ENCODE measurements at regions not wholly inside any gene's neighbourhood (a gene's known extent, or its start where the extent isn't known, plus 50 kb on each side); places are given as distances from the start of the nearest gene placed in this dataset.

- Histone ChIP-seq H4K20me1 (ENCODE audit: insufficient read depth, low read depth, low read length) (no peaks in the 10 kb centered on the region), H3K27me3 (ENCODE audit: low read length) (no peaks in the 10 kb centered on the region), H3K9ac (ENCODE audit: low read length) (no peak overlapping the region), H3K27ac (ENCODE audit: low read length) (no peak overlapping the region), H3K36me3 (ENCODE audit: insufficient read depth, low read length) (no peaks in the 10 kb centered on the region), H2AFZ (ENCODE audit: low read length) (no peak overlapping the region), H3K79me2 (ENCODE audit: low read length) (no peaks in the 10 kb centered on the region), H3K9me2 (replicated peaks; ENCODE audit: insufficient read depth, low read length) (no peaks in the 10 kb centered on the region), H3K4me3 (ENCODE audit: low read length) (no peak overlapping the region), H3K9me3 (ENCODE audit: low read length) (no peaks in the 10 kb centered on the region), H3K4me2 (ENCODE audit: low read depth, low read length, poor library complexity, severe bottlenecking) (no peak overlapping the region), H3K4me1 (ENCODE audit: low read length) (no peaks in the 10 kb centered on the region)
- DNase-seq, result no peak
These were observed 441.9 kb upstream of the MDFIC2 start for GRCh38 chr3:70754314-70754713.

- H3K9me2 ChIP-seq (replicated peaks; ENCODE audit: insufficient read depth, low read length), result no peaks in the 10 kb centered on the region
- no peaks in the 10 kb centered on the region for H3K27me3 ChIP-seq (ENCODE audit: low read length)
- no peaks in the 10 kb centered on the region for H3K9me3 ChIP-seq (ENCODE audit: low read length)
- H2AFZ ChIP-seq (ENCODE audit: low read length), result no peak overlapping the region
- no peak overlapping the region for H3K27ac ChIP-seq (ENCODE audit: low read length)
- no peak overlapping the region for H3K4me2 ChIP-seq (ENCODE audit: low read depth, low read length, poor library complexity, severe bottlenecking)
- H3K9ac ChIP-seq (ENCODE audit: low read length), result no peak overlapping the region
- no peak overlapping the region for H3K4me3 ChIP-seq (ENCODE audit: low read length)
- no peaks in the 10 kb centered on the region for H3K36me3 ChIP-seq (ENCODE audit: insufficient read depth, low read length)
- no peaks in the 10 kb centered on the region for H3K4me1 ChIP-seq (ENCODE audit: low read length)
- no peak for DNase-seq
- no peaks in the 10 kb centered on the region for H4K20me1 ChIP-seq (ENCODE audit: insufficient read depth, low read depth, low read length)
- no peaks in the 10 kb centered on the region for H3K79me2 ChIP-seq (ENCODE audit: low read length)
These were observed 441.1 kb upstream of the MDFIC2 start for GRCh38 chr3:70753572-70753971.

- no peak overlapping the region for H3K4me2 ChIP-seq (ENCODE audit: low read depth, low read length, poor library complexity, severe bottlenecking)
- H3K9ac ChIP-seq (ENCODE audit: low read length), result no peak overlapping the region
- no peaks in the 10 kb centered on the region for H3K4me1 ChIP-seq (ENCODE audit: low read length)
- no peak overlapping the region for H2AFZ ChIP-seq (ENCODE audit: low read length)
- no peaks in the 10 kb centered on the region for H3K27me3 ChIP-seq (ENCODE audit: low read length)
- no peaks in the 10 kb centered on the region for H3K36me3 ChIP-seq (ENCODE audit: insufficient read depth, low read length)
- no peaks in the 10 kb centered on the region for H3K9me3 ChIP-seq (ENCODE audit: low read length)
- no peaks in the 10 kb centered on the region for H4K20me1 ChIP-seq (ENCODE audit: insufficient read depth, low read depth, low read length)
- no peak overlapping the region for H3K27ac ChIP-seq (ENCODE audit: low read length)
- DNase-seq, result no peak
- no peak overlapping the region for H3K4me3 ChIP-seq (ENCODE audit: low read length)
- no peaks in the 10 kb centered on the region for H3K9me2 ChIP-seq (replicated peaks; ENCODE audit: insufficient read depth, low read length)
- H3K79me2 ChIP-seq (ENCODE audit: low read length), result no peaks in the 10 kb centered on the region
These were observed 439.6 kb upstream of the MDFIC2 start for GRCh38 chr3:70752051-70752450.

GRCh38 chr3:70749122-70749521 is 436.7 kb upstream of the MDFIC2 start:
- H3K4me3 ChIP-seq (ENCODE audit: low read length), result no peak overlapping the region
- H3K36me3 ChIP-seq (ENCODE audit: insufficient read depth, low read length), result no peaks in the 10 kb centered on the region

GRCh38 chr3:70748593-70748992 is 436.2 kb upstream of the MDFIC2 start:
- H3K4me1 ChIP-seq (ENCODE audit: low read length), result no peaks in the 10 kb centered on the region
- H3K4me3 ChIP-seq (ENCODE audit: low read length), result no peak overlapping the region
- H4K20me1 ChIP-seq (ENCODE audit: insufficient read depth, low read depth, low read length), result no peaks in the 10 kb centered on the region
- no peaks in the 10 kb centered on the region for H3K9me2 ChIP-seq (replicated peaks; ENCODE audit: insufficient read depth, low read length)
- no peaks in the 10 kb centered on the region for H3K36me3 ChIP-seq (ENCODE audit: insufficient read depth, low read length)
- no peak for DNase-seq
- H3K9ac ChIP-seq (ENCODE audit: low read length), result no peak overlapping the region
- no peaks in the 10 kb centered on the region for H3K9me3 ChIP-seq (ENCODE audit: low read length)
- H2AFZ ChIP-seq (ENCODE audit: low read length), result no peak overlapping the region
- H3K79me2 ChIP-seq (ENCODE audit: low read length), result no peaks in the 10 kb centered on the region
- no peaks in the 10 kb centered on the region for H3K27me3 ChIP-seq (ENCODE audit: low read length)
- H3K4me2 ChIP-seq (ENCODE audit: low read depth, low read length, poor library complexity, severe bottlenecking), result no peak overlapping the region
- no peak overlapping the region for H3K27ac ChIP-seq (ENCODE audit: low read length)

More at GRCh38 chr3:70749122-70749521, 436.7 kb upstream of the MDFIC2 start:
- Histone ChIP-seq H3K4me2 (ENCODE audit: low read depth, low read length, poor library complexity, severe bottlenecking) (no peak overlapping the region), H3K9ac (ENCODE audit: low read length) (no peak overlapping the region), H3K9me3 (ENCODE audit: low read length) (no peaks in the 10 kb centered on the region), H3K79me2 (ENCODE audit: low read length) (no peaks in the 10 kb centered on the region), H3K27me3 (ENCODE audit: low read length) (no peaks in the 10 kb centered on the region), H4K20me1 (ENCODE audit: insufficient read depth, low read depth, low read length) (no peaks in the 10 kb centered on the region), H3K4me1 (ENCODE audit: low read length) (no peaks in the 10 kb centered on the region), H3K9me2 (replicated peaks; ENCODE audit: insufficient read depth, low read length) (no peaks in the 10 kb centered on the region), H2AFZ (ENCODE audit: low read length) (no peak overlapping the region), H3K27ac (ENCODE audit: low read length) (no peak overlapping the region)
- DNase-seq, result no peak

GRCh38 chr3:70747847-70748246 is 435.4 kb upstream of the MDFIC2 start:
- Histone ChIP-seq H3K9me2 (replicated peaks; ENCODE audit: insufficient read depth, low read length) (no peaks in the 10 kb centered on the region), H2AFZ (ENCODE audit: low read length) (no peak overlapping the region), H3K27ac (ENCODE audit: low read length) (no peak overlapping the region), H3K4me2 (ENCODE audit: low read depth, low read length, poor library complexity, severe bottlenecking) (no peak overlapping the region), H3K36me3 (ENCODE audit: insufficient read depth, low read length) (no peaks in the 10 kb centered on the region), H3K4me1 (ENCODE audit: low read length) (no peaks in the 10 kb centered on the region), H3K79me2 (ENCODE audit: low read length) (no peaks in the 10 kb centered on the region), H3K27me3 (ENCODE audit: low read length) (no peaks in the 10 kb centered on the region), H4K20me1 (ENCODE audit: insufficient read depth, low read depth, low read length) (no peaks in the 10 kb centered on the region), H3K9me3 (ENCODE audit: low read length) (no peaks in the 10 kb centered on the region), H3K9ac (ENCODE audit: low read length) (no peak overlapping the region), H3K4me3 (ENCODE audit: low read length) (no peak overlapping the region)
- DNase-seq, result no peak

GRCh38 chr3:70744536-70744935 is 432.1 kb upstream of the MDFIC2 start:
- no peaks in the 10 kb centered on the region for H3K79me2 ChIP-seq (ENCODE audit: low read length)
- no peaks in the 10 kb centered on the region for H3K9me3 ChIP-seq (ENCODE audit: low read length)
- H3K36me3 ChIP-seq (ENCODE audit: insufficient read depth, low read length), result no peaks in the 10 kb centered on the region
- H3K27me3 ChIP-seq (ENCODE audit: low read length), result no peaks in the 10 kb centered on the region
- H3K9me2 ChIP-seq (replicated peaks; ENCODE audit: insufficient read depth, low read length), result no peaks in the 10 kb centered on the region
- no peaks in the 10 kb centered on the region for H4K20me1 ChIP-seq (ENCODE audit: insufficient read depth, low read depth, low read length)
- H3K4me1 ChIP-seq (ENCODE audit: low read length), result no peaks in the 10 kb centered on the region
- no peak for DNase-seq
- no peak overlapping the region for H2AFZ ChIP-seq (ENCODE audit: low read length)
- H3K9ac ChIP-seq (ENCODE audit: low read length), result no peak overlapping the region
- no peak overlapping the region for H3K27ac ChIP-seq (ENCODE audit: low read length)
- no peak overlapping the region for H3K4me3 ChIP-seq (ENCODE audit: low read length)
- no peak overlapping the region for H3K4me2 ChIP-seq (ENCODE audit: low read depth, low read length, poor library complexity, severe bottlenecking)

GRCh38 chr3:70743754-70744153 is 431.3 kb upstream of the MDFIC2 start:
- no peaks in the 10 kb centered on the region for H3K36me3 ChIP-seq (ENCODE audit: insufficient read depth, low read length)
- no peak overlapping the region for H3K27ac ChIP-seq (ENCODE audit: low read length)
- no peaks in the 10 kb centered on the region for H3K79me2 ChIP-seq (ENCODE audit: low read length)
- no peak overlapping the region for H3K9ac ChIP-seq (ENCODE audit: low read length)
- no peaks in the 10 kb centered on the region for H3K9me2 ChIP-seq (replicated peaks; ENCODE audit: insufficient read depth, low read length)
- no peaks in the 10 kb centered on the region for H3K9me3 ChIP-seq (ENCODE audit: low read length)
- no peak overlapping the region for H2AFZ ChIP-seq (ENCODE audit: low read length)
- H3K4me3 ChIP-seq (ENCODE audit: low read length), result no peak overlapping the region
- H3K27me3 ChIP-seq (ENCODE audit: low read length), result no peaks in the 10 kb centered on the region
- no peaks in the 10 kb centered on the region for H3K4me1 ChIP-seq (ENCODE audit: low read length)
- DNase-seq, result no peak
- no peak overlapping the region for H3K4me2 ChIP-seq (ENCODE audit: low read depth, low read length, poor library complexity, severe bottlenecking)
- no peaks in the 10 kb centered on the region for H4K20me1 ChIP-seq (ENCODE audit: insufficient read depth, low read depth, low read length)

GRCh38 chr3:70742081-70742480 is 429.6 kb upstream of the MDFIC2 start:
- H3K9ac ChIP-seq (ENCODE audit: low read length), result no peak overlapping the region
- no peak overlapping the region for H2AFZ ChIP-seq (ENCODE audit: low read length)
- no peaks in the 10 kb centered on the region for H4K20me1 ChIP-seq (ENCODE audit: insufficient read depth, low read depth, low read length)
- DNase-seq, result no peak
- no peaks in the 10 kb centered on the region for H3K36me3 ChIP-seq (ENCODE audit: insufficient read depth, low read length)
- no peaks in the 10 kb centered on the region for H3K79me2 ChIP-seq (ENCODE audit: low read length)
- H3K27ac ChIP-seq (ENCODE audit: low read length), result no peak overlapping the region
- no peaks in the 10 kb centered on the region for H3K27me3 ChIP-seq (ENCODE audit: low read length)
- no peaks in the 10 kb centered on the region for H3K9me3 ChIP-seq (ENCODE audit: low read length)
- H3K4me2 ChIP-seq (ENCODE audit: low read depth, low read length, poor library complexity, severe bottlenecking), result no peak overlapping the region
- H3K4me1 ChIP-seq (ENCODE audit: low read length), result no peaks in the 10 kb centered on the region
- H3K4me3 ChIP-seq (ENCODE audit: low read length), result no peak overlapping the region
- no peaks in the 10 kb centered on the region for H3K9me2 ChIP-seq (replicated peaks; ENCODE audit: insufficient read depth, low read length)
